Astrocyte of the cerebellum (primary cell): ENCODE measurements at regions not wholly inside any gene's neighbourhood (a gene's known extent, or its start where the extent isn't known, plus 50 kb on each side); places are given as distances from the start of the nearest gene placed in this dataset.
"Not testable (repeated sequence)": the region's sequence is repeated elsewhere in the genome, so short reads cannot be mapped to it uniquely, and the experiment has no call there.

Experiments
- DNase-seq: peaks from one replicate; pipeline ENCODE4 v3.0.0-alpha.2; 2011; ENCODE audit warnings: low read depth
- H3K4me3 ChIP-seq: 2 replicates; pipeline ENCODE4 v1.5.1; 2011; ENCODE audit warnings: mild to moderate bottlenecking, low read depth, low read length, moderate library complexity
- CTCF ChIP-seq: IDR thresholded peaks from 2 replicates; pipeline ENCODE4 v1.5.1; 2012; ENCODE audit warnings: low read length, low read depth, moderate library complexity, mild to moderate bottlenecking; ENCODE audit errors: missing control alignments
- in situ Hi-C: cut with HindIII; loops from 2 replicates; pipeline ENCODE4 v1.10.0; 2017; ENCODE audit warnings: low sequenced_read_pairs

GRCh38 chr2:221997683-221998082 lies 301.1 kb downstream of the PAX3 start:
- no peak for DNase-seq
- no peak for TF ChIP-seq CTCF
- in situ Hi-C loops: no loop called here
- H3K4me3 ChIP-seq: no peak overlapping the region

- TF ChIP-seq CTCF: no peak
- in situ Hi-C loops: no loop called here
- H3K4me3 ChIP-seq: no peak overlapping the region
- DNase-seq: peak; percentile 62
Observed at GRCh38 chr2:221997100-221997499, 301.7 kb downstream of the PAX3 start.

DNA sequence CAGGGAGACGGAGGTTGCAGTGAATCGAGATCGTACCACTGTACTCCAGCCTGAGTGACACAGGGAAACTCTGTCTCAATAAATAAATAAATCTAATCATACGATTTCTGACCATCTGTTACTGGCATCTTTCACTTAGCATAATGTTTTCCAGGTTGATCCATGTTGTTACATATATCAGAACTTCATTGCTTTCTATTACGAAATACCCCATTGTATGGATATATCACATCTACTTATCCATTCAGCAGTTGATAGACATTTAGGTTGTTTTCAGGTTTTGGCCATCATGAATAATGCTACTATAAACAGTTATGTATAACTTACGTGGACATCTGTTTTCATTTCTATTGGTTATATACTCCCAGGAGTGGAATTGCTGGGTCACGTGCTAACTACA lies 303.9 kb downstream of the PAX3 start:
- in situ Hi-C loops: no loop called here
- no peak overlapping the region for H3K4me3 ChIP-seq
- DNase-seq: no peak
- no peak for TF ChIP-seq CTCF

GRCh38 chr2:221984376-221984775 lies 314.4 kb downstream of the PAX3 start:
- H3K4me3 ChIP-seq, in situ Hi-C loops, DNase-seq: not testable (repeated sequence)

GRCh38 chr2:221981912-221982470 lies 316.8 kb downstream of the PAX3 start:
- H3K4me3 ChIP-seq: no peak overlapping the region
- in situ Hi-C loops: no loop called here
- no peak for TF ChIP-seq CTCF
- DNase-seq: no peak

GRCh38 chr2:221975151-221975550 lies 323.6 kb downstream of the PAX3 start:
- no peak for TF ChIP-seq CTCF
- in situ Hi-C loops: no loop called here
- DNase-seq: no peak
- H3K4me3 ChIP-seq: no peak overlapping the region

DNA sequence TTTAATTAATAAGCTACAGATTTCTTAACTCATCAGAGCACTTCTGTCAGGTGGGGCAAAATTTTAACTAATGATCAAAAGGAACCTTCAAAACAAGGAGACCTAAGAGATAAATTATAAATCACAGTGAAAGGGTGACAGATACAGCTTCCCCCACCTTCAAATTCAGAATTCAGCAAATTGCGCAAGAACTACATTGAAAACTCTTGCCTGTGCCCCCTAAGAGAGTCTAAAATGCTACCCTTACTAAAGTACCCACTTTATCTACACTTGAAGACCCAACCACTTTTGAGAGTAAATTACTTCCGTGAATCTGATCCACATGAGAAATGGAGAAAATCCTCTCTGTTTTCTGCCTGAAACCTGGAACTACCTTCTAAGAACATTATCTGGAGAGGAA lies 324.9 kb downstream of the PAX3 start:
- no peak overlapping the region for H3K4me3 ChIP-seq
- TF ChIP-seq CTCF: no peak
- DNase-seq: no peak
- in situ Hi-C loops: no loop called here
